Activated CD4-positive, alpha-beta T cell treated with anti-CD3 and anti-CD28 coated beads, Interleukin-2, amount 10 ng/mL, durations not matched to agents 7 days and 5 days (primary cell): ENCODE measurements at regions not wholly inside any gene's neighbourhood (a gene's known extent, or its start where the extent isn't known, plus 50 kb on each side); places are given as distances from the start of the nearest gene placed in this dataset.

Source experiments
- CTCF ChIA-PET: fragments of 350-600 bp; sonication (Branson Sonifier 250); formaldehyde crosslinking; loops from one replicate; lab custom pipeline; 2021; ENCODE audit warnings: antibody characterized with exemption; lab: Charles Lee
- POLR2A ChIA-PET: fragments of 350-600 bp; sonication (Branson Sonifier 250); formaldehyde crosslinking; loops from one replicate; lab custom pipeline; 2021; ENCODE audit warnings: antibody characterized with exemption; lab: Charles Lee
- DNase-seq: peaks from one replicate; pipeline ENCODE4 v3.0.0-alpha.2; 2020
- H3K27ac Mint-ChIP-seq: one replicate; pipeline ENCODE4 v1.8.0; 2021; ENCODE audit warnings: mild to moderate bottlenecking, moderate library complexity, mixed read lengths
- H3K27me3 Mint-ChIP-seq: one replicate; pipeline ENCODE4 v1.8.0; 2021; ENCODE audit warnings: mixed read lengths
- H3K36me3 Mint-ChIP-seq: one replicate; pipeline ENCODE4 v1.8.0; 2021; ENCODE audit warnings: low read depth, mixed read lengths
- H3K4me1 Mint-ChIP-seq: one replicate; pipeline ENCODE4 v1.8.0; 2021; ENCODE audit warnings: mixed read lengths
- H3K4me3 Mint-ChIP-seq: one replicate; pipeline ENCODE4 v1.8.0; 2021; ENCODE audit warnings: mild to moderate bottlenecking, moderate library complexity, mixed read lengths
- H3K9me3 Mint-ChIP-seq: one replicate; pipeline ENCODE4 v1.8.0; 2021; ENCODE audit warnings: mixed read lengths

DNA sequence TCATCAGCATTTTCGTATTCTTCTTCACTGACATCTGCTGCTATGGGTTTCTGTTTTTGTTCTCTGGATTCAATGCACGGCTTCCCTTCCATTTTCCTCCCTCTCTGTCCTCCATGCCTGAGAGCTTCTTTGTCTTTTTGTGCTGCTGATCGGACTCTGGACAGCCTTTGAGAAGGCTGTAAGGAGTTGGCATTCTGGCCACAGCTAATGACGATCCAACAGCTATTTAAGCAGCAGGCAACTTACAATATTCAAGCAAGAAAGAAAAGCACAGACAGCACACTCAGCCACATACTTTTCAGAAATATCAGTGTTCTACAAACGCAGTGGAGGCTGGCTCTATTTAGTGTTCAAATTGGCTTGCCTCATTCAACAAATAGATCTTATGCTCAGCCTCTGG lies 60.9 kb upstream of the ZC3H12C start:
- H3K36me3 Mint-ChIP-seq, result no peaks in the 10 kb centered on the region
- H3K27ac Mint-ChIP-seq, result no peak overlapping the region
- no peak for DNase-seq
- POLR2A ChIA-PET, result no interaction called here
- no peak overlapping the region for H3K4me3 Mint-ChIP-seq
- peaks cover 3% of the 10 kb centered on the region for H3K27me3 Mint-ChIP-seq
- CTCF ChIA-PET, result no interaction called here
- H3K4me1 Mint-ChIP-seq, result no peaks in the 10 kb centered on the region
- no peaks in the 10 kb centered on the region for H3K9me3 Mint-ChIP-seq

GRCh38 chr11:110032957-110033570 lies 60.1 kb upstream of the ZC3H12C start:
- no peak overlapping the region for H3K27ac Mint-ChIP-seq
- ChIA-PET CTCF (no interaction called here), POLR2A (no interaction called here)
- no peaks in the 10 kb centered on the region for H3K36me3 Mint-ChIP-seq
- H3K27me3 Mint-ChIP-seq, result peaks cover 2% of the 10 kb centered on the region
- no peak overlapping the region for H3K4me3 Mint-ChIP-seq
- no peaks in the 10 kb centered on the region for H3K9me3 Mint-ChIP-seq
- no peaks in the 10 kb centered on the region for H3K4me1 Mint-ChIP-seq
- DNase-seq, result no peak

DNA sequence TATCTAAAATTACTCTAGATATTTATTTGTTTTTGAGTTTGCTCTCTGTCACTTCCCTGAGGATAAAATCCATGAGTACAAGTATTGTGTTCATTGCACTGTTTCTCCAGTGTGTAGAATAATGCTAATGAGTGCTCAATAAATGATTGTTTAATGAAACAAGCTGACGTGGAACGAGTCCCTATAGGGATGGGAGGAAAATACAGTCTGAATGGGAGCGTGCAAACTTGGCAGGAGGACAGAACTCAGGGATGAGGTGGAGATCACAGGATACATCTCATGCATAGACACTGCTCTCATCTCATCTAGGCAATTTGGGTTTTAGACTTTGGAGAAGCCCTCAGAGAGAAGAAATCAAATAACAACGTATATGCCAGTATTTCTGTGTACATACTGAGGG lies 58.4 kb upstream of the ZC3H12C start:
- CTCF ChIA-PET, result interaction anchor here (1.0 kb wide), 1 partner anchor 12 kb away, joined by 3 read pairs; no protein-coding TSS in a partner anchor

GRCh38 chr11:110035357-110035756 lies 57.8 kb upstream of the ZC3H12C start:
- CTCF ChIA-PET, result interaction anchor here (1.0 kb wide), 1 partner anchor 12 kb away, joined by 3 read pairs; no protein-coding TSS in a partner anchor
- Mint-ChIP-seq H3K4me3 (no peak overlapping the region), H3K27me3 (peaks cover 4% of the 10 kb centered on the region), H3K9me3 (no peaks in the 10 kb centered on the region), H3K36me3 (no peaks in the 10 kb centered on the region), H3K27ac (no peak overlapping the region), H3K4me1 (no peaks in the 10 kb centered on the region)
- POLR2A ChIA-PET, result no interaction called here
- no peak for DNase-seq

More for the DNA sequence above, 58.4 kb upstream of the ZC3H12C start:
- POLR2A ChIA-PET, result no interaction called here
- Mint-ChIP-seq H3K9me3 (no peaks in the 10 kb centered on the region), H3K4me3 (no peak overlapping the region), H3K27me3 (peaks cover 4% of the 10 kb centered on the region), H3K27ac (no peak overlapping the region), H3K4me1 (no peaks in the 10 kb centered on the region), H3K36me3 (no peaks in the 10 kb centered on the region)
- no peak for DNase-seq

DNA sequence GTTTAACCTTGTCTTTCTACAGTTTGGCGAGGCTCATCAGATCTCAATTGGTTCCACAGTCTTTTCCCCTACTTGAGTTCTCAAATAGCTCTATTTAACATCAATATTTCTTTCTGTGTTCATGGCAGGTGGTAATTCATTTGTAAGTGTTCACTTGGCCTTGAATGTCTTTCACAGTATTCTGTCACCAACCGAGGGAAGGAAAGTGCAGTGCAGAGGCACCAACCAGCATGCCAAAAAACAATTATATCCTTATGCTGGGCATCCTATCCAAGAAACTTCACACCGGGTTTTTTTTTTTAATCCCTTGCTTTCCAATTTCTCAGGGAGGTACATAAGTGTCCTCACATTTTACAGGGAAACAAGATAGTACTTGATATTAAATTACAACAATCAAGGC lies 55.0 kb upstream of the ZC3H12C start:
- Mint-ChIP-seq H3K9me3 (no peaks in the 10 kb centered on the region), H3K4me1 (no peaks in the 10 kb centered on the region), H3K27ac (no peak overlapping the region), H3K27me3 (peaks cover 10% of the 10 kb centered on the region), H3K4me3 (no peak overlapping the region), H3K36me3 (no peaks in the 10 kb centered on the region)
- POLR2A ChIA-PET, result no interaction called here
- CTCF ChIA-PET, result no interaction called here
- no peak for DNase-seq
